ENCODE measurements at regions not wholly inside any gene's neighbourhood (a gene's known extent, or its start where the extent isn't known, plus 50 kb on each side); places are given as distances from the start of the nearest gene placed in this dataset.
"Not testable (repeated sequence)": the region's sequence is repeated elsewhere in the genome, so short reads cannot be mapped to it uniquely, and the experiment has no call there.

DNA sequence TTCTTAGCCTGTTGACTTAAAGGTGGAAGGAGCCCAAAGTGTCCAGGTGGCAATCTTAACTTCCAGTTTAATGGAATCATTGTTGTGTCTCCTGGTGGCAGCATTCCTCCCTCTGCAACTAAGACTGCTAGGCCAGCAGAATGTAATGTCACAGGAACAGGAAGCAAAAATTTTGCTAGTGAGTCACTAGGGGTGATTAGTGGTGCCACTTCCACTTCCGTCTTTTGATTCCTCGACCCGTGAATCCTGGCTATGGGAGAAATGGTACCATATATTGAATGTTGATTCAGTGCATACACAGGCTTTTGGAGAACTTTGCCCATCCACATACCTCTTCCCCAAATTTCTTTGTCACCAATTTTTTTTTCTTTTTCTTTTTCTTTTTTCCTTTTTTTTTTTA lies 661.4 kb downstream of the TAF11L14 start:
- TF ChIP-seq EZH2phosphoT487 (IDR thresholded peaks at IDR 0.05; ENCODE audit: low read depth, severe bottlenecking, unreplicated experiment); EZH2 (IDR thresholded peaks at IDR 0.05; ENCODE audit: borderline replicate concordance): not testable (repeated sequence)
- TF ChIP-seq, protein P1, sequence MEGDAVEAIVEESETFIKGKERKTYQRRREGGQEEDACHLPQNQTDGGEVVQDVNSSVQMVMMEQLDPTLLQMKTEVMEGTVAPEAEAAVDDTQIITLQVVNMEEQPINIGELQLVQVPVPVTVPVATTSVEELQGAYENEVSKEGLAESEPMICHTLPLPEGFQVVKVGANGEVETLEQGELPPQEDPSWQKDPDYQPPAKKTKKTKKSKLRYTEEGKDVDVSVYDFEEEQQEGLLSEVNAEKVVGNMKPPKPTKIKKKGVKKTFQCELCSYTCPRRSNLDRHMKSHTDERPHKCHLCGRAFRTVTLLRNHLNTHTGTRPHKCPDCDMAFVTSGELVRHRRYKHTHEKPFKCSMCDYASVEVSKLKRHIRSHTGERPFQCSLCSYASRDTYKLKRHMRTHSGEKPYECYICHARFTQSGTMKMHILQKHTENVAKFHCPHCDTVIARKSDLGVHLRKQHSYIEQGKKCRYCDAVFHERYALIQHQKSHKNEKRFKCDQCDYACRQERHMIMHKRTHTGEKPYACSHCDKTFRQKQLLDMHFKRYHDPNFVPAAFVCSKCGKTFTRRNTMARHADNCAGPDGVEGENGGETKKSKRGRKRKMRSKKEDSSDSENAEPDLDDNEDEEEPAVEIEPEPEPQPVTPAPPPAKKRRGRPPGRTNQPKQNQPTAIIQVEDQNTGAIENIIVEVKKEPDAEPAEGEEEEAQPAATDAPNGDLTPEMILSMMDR (IDR thresholded peaks at IDR 0.05; ENCODE audit: poor library complexity) = not testable (repeated sequence)
